SHP77 (cell line): ENCODE measurements at regions not wholly inside any gene's neighbourhood (a gene's known extent, or its start where the extent isn't known, plus 50 kb on each side); places are given as distances from the start of the nearest gene placed in this dataset.

Source experiments
- DNase-seq, 2 experiments: peaks; one replicate each; lab custom pipeline; 2025; lab: John Stamatoyannopoulos, UW

DNA sequence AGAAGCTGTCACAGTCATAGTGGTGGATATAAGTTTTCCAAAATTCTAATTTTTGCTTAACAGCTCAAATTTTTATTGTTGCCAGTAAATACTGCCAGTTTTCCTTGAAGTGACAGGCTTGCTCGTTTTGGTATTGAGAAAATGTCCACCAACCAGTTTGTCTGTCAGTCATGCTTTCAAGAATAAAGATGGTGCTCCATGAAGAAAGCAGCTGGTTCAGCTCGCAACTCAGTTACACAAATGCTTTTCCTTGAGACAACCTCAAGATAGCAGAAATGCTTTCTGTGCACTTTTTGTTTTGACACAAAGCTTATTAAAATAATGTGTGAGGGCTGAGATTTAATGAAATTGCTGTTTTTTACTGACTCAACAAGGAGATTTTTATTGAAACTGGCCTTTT is 135.7 kb downstream of the LRRC70 start:
- DNase-seq: no peak

DNA sequence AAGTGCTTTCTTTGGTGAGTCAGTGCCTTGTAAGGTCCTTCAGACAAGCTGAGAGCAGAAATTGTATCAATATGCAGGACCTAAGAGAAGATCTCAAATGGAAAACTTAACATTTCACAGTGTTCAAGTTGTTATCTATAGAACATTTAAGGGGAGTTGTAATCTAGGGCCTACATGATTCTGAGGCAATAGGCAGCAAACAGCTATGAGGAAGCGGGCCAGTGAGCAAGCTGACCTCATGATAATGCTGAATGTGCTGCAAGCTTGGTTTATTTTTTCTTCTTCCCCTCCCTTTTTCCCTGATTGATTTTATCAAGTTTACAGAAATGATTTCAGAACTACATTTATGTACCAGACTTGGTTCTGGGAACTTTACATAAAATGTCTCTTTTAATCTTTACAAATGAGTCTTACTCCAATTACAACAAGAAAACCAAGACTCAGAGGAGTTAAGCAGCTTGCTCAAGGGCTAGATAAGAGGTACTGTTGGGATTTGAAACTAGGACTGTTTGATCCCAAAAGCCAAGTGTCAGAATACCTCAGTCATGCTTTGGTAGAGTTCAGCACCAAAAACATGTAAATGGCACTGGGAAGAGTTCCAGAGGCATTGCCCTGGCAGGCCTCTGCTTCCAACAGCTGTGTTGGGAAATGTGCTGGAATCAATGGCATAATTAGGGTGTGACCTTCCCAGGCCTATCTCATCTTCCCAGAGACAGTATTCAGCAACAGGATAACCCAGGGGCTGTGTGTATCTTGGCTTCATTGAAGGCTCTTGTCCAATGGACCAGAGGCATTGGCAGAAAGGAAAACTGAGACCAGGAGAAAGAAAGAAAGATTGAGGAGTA is 130.1 kb downstream of the LRRC70 start:
- no peak for DNase-seq

- no peak for DNase-seq
Measured at GRCh38 chr5:62707563-62707962, 128.9 kb downstream of the LRRC70 start.

DNA sequence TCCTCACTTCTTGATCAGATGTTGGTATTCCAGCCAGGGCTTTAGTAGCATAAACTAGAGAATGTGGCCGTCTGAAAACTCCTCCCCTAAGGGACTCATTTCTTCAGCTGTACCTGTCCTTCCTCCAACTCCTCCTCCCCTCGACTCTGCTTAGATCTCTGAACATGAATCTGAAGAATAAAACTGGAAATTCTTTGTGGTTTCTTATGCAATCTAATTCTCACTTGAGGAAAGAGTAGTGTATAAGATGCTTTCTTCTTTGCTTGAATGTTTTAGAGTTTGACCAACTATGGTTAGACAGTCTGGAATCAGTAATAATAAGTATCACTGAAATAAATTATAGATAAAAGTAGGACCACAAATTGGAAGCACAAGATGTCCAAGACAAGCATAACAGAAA is 128.5 kb downstream of the LRRC70 start:
- DNase-seq: no peak

DNA sequence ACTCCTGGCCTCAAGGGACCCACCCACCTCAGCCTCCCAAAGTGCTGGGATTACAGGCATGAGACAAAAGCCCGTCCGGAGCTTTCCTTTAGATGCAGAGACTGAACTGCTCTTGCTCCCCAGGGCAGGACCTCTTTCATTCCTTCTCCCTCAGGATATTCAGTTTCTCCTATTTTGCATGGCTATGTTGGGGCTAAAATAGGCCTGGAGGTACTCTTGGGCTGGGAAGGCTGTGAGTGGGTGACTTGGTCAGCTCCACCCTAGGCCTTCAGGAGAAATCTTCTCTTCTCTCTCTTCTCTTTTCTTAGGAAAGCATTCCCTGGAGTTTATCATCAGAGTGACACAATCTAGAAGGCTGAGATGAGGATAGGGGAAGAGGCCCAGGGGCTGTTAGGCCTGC is 126.4 kb downstream of the LRRC70 start:
- DNase-seq: no peak

DNA sequence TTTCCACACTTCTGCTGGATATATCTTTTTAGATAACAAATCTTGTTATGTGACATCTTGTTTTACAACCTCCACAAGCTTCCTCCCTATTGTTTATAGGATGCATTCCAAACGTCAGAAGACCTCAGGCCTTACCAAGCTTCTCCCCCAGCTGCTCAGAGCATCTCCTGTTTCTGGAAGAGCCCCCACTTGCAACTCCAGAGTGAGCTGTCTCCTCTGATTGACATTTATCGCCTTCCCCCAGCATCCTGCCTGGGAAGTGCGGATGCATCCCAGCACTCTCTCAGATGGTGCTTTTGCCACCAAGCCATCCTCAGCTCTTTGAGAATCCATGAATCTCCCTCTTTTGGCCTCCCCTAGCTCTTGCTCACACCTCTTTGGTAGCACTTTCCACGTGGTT is 123.5 kb downstream of the LRRC70 start:
- no peak for DNase-seq

- no peak for DNase-seq
Measured at GRCh38 chr5:62701036-62701435, 122.4 kb downstream of the LRRC70 start.

DNA sequence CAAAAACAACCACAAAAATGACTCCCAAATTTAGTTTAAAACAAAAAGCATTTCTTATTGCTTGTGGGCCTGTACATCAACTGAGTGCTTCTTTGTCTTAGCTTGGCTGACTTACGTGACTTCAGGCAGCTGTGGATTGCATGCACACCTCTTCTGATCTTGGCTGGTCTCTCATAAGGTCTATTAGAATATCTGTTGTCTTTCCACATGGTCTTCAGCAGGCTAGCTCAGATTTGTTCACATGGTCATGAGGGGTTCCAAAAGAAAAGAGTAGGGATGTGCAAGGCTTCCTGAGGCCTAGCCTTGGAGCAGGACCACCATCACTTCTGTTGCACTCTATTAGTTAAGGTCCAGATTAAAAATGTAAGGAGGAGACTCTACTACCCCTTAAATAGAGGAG is 120.1 kb downstream of the LRRC70 start:
- DNase-seq: no peak

GRCh38 chr5:62695274-62695673 is 116.7 kb downstream of the LRRC70 start:
- DNase-seq: no peak

DNA sequence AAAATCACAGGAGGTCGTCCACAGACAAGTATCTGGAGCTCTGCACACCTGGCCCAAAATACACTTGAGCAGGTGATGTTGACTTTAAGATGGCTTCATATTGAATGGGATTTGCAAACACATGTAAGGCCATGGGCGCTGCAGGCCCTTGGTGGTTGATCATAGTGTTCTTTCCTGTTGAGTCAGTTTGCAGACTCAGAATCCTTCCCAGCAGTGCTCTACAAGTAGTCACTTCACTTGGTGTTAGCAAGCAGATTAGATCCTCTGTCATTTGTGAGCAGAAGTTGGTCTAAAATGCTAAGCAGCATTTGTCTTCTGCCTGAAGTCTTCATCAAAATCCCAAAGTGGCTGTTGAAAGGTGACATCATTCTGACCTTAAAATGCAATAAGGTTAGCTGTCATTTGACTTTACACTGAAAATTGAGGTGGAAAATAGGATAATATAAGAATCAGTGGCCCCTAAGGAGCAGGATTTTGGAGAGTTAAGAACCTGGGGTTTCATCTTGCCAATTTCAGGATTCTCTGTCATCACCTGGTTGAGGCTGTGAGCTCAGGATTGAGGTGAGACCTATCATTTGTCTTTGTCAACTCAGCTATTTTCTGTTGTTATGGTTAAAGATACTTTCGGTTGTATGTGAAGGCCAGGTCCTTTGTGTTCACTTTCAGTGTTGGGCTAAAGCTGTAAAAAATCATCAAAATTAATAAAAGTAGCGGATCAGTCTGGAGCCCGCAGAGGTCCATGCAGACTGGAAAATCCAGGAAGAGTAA is 114.5 kb downstream of the LRRC70 start:
- peak in 1 of 2 experiments; percentile 4 for DNase-seq

DNA sequence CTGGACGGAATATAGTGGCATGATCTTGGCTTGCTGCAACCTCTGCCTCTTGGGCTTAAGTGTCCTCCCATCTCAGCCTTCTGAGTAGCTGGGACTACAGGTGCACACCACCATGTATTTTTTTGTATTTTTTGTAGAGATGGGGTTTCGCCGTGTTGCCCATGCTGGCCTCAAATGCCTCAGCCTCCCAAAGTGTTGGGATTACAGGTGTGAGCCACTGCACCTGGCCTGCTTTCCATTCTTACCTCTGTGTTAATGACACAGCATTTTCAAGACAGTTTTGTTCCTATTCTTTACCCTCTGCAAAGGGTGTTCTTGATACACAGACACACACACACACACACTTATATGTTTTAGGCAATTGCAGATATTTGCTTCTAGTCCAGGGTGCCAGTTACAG is 113.3 kb downstream of the LRRC70 start:
- no peak for DNase-seq

DNA sequence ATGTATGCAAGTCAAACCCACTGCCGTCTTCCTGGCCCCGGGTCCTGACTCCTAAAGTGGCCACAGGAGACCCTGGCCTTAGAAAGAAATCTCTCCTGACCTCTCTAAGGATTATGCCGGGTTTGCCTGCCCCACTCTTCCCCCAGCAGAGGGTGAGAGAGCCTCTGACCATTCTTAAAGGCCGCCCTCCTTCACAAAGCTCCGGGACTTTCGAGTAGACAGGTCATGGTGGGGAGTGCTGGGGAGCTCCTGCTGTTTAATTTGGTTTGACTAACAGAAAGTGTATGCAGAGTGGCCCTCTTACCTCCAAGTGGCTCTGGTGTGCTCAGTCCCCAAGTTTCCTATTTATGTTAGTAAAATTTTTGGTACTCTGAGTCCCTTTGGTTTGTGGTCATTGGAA is 111.8 kb downstream of the LRRC70 start:
- DNase-seq: no peak

- DNase-seq: no peak
Measured at GRCh38 chr5:62689599-62690368, 111.2 kb downstream of the LRRC70 start.

- no peak for DNase-seq
Measured at GRCh38 chr5:62686692-62687091, 108.1 kb downstream of the LRRC70 start.

GRCh38 chr5:62685221-62685620 is 106.6 kb downstream of the LRRC70 start:
- no peak for DNase-seq

- no peak for DNase-seq
Measured at GRCh38 chr5:62684310-62684709, 105.7 kb downstream of the LRRC70 start.

GRCh38 chr5:62682059-62682458 is 103.4 kb downstream of the LRRC70 start:
- DNase-seq: no peak

- DNase-seq: no peak
Measured at GRCh38 chr5:62681117-62681850, 102.7 kb downstream of the LRRC70 start.

- no peak for DNase-seq
Measured at GRCh38 chr5:62680121-62680520, 101.5 kb downstream of the LRRC70 start.
